ENCODE measurements at regions not wholly inside any gene's neighbourhood (a gene's known extent, or its start where the extent isn't known, plus 50 kb on each side); places are given as distances from the start of the nearest gene placed in this dataset.
"Not testable (repeated sequence)": the region's sequence is repeated elsewhere in the genome, so short reads cannot be mapped to it uniquely, and the experiment has no call there.

DNA sequence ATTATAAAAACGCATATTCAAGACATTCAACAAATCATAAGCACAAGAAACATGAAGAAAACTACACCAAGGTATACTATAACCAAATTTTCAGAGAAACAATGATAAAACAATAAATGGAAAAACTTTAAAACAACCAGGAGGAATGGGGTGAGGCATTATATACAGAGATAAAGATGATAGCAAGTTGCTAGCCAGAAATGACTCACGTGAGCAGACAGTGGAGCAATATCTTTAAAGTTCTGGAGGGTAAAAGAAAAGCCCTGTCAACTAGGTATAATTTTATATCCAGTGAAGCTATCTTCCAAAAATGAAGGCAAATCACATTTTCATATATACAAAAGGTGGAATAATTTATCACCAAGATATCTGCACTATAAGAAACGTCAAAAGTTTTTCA is 97.8 kb upstream of the PCED1B start:
- no peaks in the 10 kb centered on the region for H3K27me3 ChIP-seq (replicated peaks; ENCODE audit: control insufficient read depth, insufficient read depth, low read length, poor library complexity, severe bottlenecking)
- H3K36me3 ChIP-seq (ENCODE audit: control insufficient read depth, insufficient read depth, low read length): no peaks in the 10 kb centered on the region
- no peaks in the 10 kb centered on the region for H3K9me3 ChIP-seq (ENCODE audit: control insufficient read depth, low read length)
- H3K4me3 ChIP-seq (ENCODE audit: insufficient read depth, low read depth, low read length, poor library complexity, severe bottlenecking): no peak overlapping the region
- no peak overlapping the region for H3K27ac ChIP-seq (ENCODE audit: insufficient read depth, low read length, poor library complexity, severe bottlenecking)
- H3K4me1 ChIP-seq (ENCODE audit: control insufficient read depth, insufficient read depth, low read length, poor library complexity, severe bottlenecking): no peaks in the 10 kb centered on the region
- DNase-seq: no peak

DNA sequence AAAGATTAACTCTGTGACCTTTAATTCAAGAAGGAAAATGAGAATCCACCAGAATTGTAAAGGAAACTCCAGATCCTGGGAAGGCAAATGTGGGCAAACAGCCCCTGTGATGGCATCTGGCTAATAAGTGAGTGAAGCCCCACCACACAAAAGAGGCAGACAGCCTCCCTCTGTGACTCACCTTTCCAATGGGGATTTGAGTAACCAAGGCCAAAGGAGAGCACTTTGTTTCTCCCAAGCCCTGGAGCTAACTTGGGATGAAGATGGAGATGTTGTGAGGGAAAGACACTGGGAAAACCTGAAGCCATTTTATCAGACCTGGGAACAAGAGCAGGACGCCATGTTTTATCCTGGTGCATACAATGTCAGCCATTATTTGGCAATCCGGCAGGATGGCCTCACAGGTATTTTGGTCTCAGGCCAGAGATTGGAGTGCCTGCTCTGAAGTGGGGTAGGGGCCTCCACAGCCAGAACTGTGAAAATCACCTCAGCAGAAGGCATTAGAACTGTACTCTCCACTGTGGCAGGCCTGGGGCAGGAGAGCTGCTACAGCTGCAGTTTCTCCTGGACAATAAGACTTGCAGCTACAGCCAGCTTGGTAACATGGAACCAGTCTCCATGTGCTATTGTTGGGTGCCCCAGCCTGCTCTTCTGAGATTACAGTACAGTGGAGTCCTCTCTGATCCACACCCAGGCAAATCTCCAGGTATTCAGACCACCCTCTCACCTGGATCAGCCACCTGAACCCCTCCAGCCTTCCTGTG is 96.6 kb upstream of the PCED1B start:
- Histone ChIP-seq H3K27me3 (replicated peaks; ENCODE audit: control insufficient read depth, insufficient read depth, low read length, poor library complexity, severe bottlenecking) (no peaks in the 10 kb centered on the region), H3K9me3 (ENCODE audit: control insufficient read depth, low read length) (no peaks in the 10 kb centered on the region), H3K4me3 (ENCODE audit: insufficient read depth, low read depth, low read length, poor library complexity, severe bottlenecking) (no peak overlapping the region), H3K27ac (ENCODE audit: insufficient read depth, low read length, poor library complexity, severe bottlenecking) (no peak overlapping the region), H3K4me1 (ENCODE audit: control insufficient read depth, insufficient read depth, low read length, poor library complexity, severe bottlenecking) (no peaks in the 10 kb centered on the region), H3K36me3 (ENCODE audit: control insufficient read depth, insufficient read depth, low read length) (no peaks in the 10 kb centered on the region)
- no peak for DNase-seq

DNA sequence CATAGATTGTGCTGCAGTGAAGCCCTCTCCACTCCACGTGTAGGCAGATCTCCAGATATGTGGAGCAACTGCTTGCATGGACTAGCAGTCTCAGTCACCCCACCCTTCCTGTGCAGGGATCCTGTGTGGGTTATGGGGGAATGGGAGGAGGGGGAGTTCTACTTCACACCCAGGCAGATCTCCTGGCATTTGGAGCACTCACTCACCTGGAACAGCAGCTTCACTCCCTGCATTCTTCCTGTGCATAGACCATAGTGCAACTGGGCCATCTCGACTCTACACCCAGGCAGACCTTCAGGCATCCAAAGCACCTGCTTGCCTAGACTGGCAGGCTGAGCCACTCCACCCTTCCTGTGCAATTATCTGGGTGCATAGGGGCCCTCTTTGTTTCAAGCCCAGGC is 96.0 kb upstream of the PCED1B start:
- Histone ChIP-seq H3K9me3 (ENCODE audit: control insufficient read depth, low read length) (no peaks in the 10 kb centered on the region), H3K27ac (ENCODE audit: insufficient read depth, low read length, poor library complexity, severe bottlenecking) (no peak overlapping the region), H3K4me1 (ENCODE audit: control insufficient read depth, insufficient read depth, low read length, poor library complexity, severe bottlenecking) (no peaks in the 10 kb centered on the region), H3K36me3 (ENCODE audit: control insufficient read depth, insufficient read depth, low read length) (no peaks in the 10 kb centered on the region), H3K4me3 (ENCODE audit: insufficient read depth, low read depth, low read length, poor library complexity, severe bottlenecking) (no peak overlapping the region), H3K27me3 (replicated peaks; ENCODE audit: control insufficient read depth, insufficient read depth, low read length, poor library complexity, severe bottlenecking) (no peaks in the 10 kb centered on the region)
- no peak for DNase-seq

DNA sequence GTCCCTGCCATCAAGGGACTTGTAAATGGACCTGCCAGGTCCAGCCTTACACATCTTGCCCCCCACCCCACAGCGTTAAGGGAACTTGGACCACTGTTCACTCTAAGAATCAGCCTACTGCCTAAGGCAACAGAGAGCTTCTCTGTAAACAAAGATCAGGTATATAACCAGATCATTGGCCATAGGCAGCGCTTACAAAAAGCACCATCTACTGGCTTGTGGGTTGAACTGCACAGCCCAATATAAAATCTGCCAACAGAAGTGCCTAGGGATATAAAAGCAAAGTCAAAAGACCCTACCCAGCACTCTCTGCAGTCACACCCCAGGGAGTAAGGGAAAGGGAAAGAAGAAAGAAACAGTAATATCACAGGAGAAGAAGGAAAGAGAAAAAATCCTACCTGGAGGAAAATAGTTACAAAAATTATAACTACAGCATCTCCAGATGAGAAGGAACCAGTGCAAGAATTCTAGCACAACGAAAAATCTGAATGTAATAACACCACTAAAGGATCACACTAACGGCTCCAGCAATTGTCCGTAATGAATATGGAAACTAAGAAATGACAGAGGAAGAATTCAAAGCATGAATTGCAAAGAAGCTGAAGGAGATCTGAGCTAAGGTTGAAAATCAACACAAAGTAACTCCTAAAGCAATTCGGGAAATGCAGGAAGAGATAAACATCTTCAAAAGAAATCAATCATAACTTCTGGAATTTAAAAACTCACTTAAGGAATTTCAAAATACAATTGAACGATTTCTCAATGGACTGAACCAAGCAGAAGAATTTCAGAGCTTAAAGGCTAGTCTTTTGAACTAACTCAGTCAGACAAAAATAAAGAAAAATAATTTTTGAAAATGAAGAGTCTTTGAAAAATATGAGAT is 95.2 kb upstream of the PCED1B start:
- Histone ChIP-seq H3K27me3 (replicated peaks; ENCODE audit: control insufficient read depth, insufficient read depth, low read length, poor library complexity, severe bottlenecking) (no peaks in the 10 kb centered on the region), H3K27ac (ENCODE audit: insufficient read depth, low read length, poor library complexity, severe bottlenecking) (no peak overlapping the region), H3K4me1 (ENCODE audit: control insufficient read depth, insufficient read depth, low read length, poor library complexity, severe bottlenecking) (no peaks in the 10 kb centered on the region), H3K9me3 (ENCODE audit: control insufficient read depth, low read length) (no peaks in the 10 kb centered on the region), H3K36me3 (ENCODE audit: control insufficient read depth, insufficient read depth, low read length) (no peaks in the 10 kb centered on the region), H3K4me3 (ENCODE audit: insufficient read depth, low read depth, low read length, poor library complexity, severe bottlenecking) (no peak overlapping the region)
- DNase-seq: peak in 1 of 3 donors; percentile 7

DNA sequence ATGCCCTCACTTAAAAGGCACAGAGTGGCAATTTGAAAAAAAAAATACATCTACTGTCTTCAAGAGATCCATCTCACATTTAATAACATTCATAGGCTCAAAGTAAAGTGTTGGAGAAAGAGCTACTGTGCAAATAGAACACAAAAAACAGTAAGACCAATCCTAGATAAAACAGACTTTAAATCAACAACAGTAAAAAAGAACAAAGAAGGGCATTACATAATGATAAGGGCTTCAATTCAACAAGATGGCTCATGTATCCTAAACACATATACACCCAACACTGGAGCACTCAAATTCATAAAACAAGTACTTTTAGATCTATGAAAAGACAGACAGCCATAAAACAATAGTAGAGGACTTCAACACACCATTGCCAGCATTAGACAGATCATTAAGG is 93.6 kb upstream of the PCED1B start:
- DNase-seq: no peak
- Histone ChIP-seq H3K36me3 (ENCODE audit: control insufficient read depth, insufficient read depth, low read length) (no peaks in the 10 kb centered on the region), H3K4me3 (ENCODE audit: insufficient read depth, low read depth, low read length, poor library complexity, severe bottlenecking) (no peak overlapping the region), H3K9me3 (ENCODE audit: control insufficient read depth, low read length) (no peaks in the 10 kb centered on the region), H3K27me3 (replicated peaks; ENCODE audit: control insufficient read depth, insufficient read depth, low read length, poor library complexity, severe bottlenecking) (no peaks in the 10 kb centered on the region), H3K4me1 (ENCODE audit: control insufficient read depth, insufficient read depth, low read length, poor library complexity, severe bottlenecking) (no peaks in the 10 kb centered on the region), H3K27ac (ENCODE audit: insufficient read depth, low read length, poor library complexity, severe bottlenecking) (no peak overlapping the region)

DNA sequence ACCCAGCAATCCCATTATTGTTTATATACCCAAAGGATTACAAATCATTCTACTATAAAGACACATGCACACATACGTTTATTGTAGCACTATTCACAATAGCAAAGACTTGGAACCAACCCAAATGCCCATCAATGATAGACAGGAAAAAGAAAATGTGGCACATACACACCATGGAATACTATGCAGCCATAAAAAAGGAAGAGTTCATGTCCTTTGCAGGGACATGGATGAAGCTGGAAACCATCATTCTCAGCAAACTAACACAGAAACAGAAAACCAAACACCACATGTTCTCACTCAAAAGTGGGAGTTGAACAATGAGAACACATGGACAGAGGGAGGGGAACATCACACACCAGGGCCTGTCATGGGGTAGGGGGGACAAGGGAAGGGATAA is 91.3 kb upstream of the PCED1B start:
- H3K4me3 ChIP-seq (ENCODE audit: insufficient read depth, low read depth, low read length, poor library complexity, severe bottlenecking); DNase-seq; H3K27me3 ChIP-seq (replicated peaks; ENCODE audit: control insufficient read depth, insufficient read depth, low read length, poor library complexity, severe bottlenecking); H3K9me3 ChIP-seq (ENCODE audit: control insufficient read depth, low read length); H3K4me1 ChIP-seq (ENCODE audit: control insufficient read depth, insufficient read depth, low read length, poor library complexity, severe bottlenecking); H3K36me3 ChIP-seq (ENCODE audit: control insufficient read depth, insufficient read depth, low read length); H3K27ac ChIP-seq (ENCODE audit: insufficient read depth, low read length, poor library complexity, severe bottlenecking): not testable (repeated sequence)

DNA sequence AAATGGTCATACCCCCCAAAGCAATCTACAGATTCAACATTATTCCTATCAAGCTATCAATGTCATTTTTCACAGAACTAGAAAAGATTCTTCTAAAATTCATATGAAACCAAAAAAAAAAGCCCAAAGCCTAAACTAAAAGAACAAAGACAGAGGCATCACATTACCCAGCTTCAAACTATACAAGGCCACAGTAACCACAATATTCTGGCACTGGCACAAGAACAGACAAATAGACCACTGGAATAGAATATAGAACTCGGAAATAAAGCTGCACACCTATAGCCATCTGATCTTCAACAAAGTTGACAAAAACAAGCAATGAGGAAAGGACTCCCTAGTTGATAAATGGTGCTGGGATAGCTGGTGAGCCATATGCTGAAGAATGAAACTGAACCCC is 89.2 kb upstream of the PCED1B start:
- H3K27me3 ChIP-seq (replicated peaks; ENCODE audit: control insufficient read depth, insufficient read depth, low read length, poor library complexity, severe bottlenecking): no peaks in the 10 kb centered on the region
- DNase-seq: no peak
- no peaks in the 10 kb centered on the region for H3K4me1 ChIP-seq (ENCODE audit: control insufficient read depth, insufficient read depth, low read length, poor library complexity, severe bottlenecking)
- no peaks in the 10 kb centered on the region for H3K9me3 ChIP-seq (ENCODE audit: control insufficient read depth, low read length)
- no peak overlapping the region for H3K27ac ChIP-seq (ENCODE audit: insufficient read depth, low read length, poor library complexity, severe bottlenecking)
- H3K36me3 ChIP-seq (ENCODE audit: control insufficient read depth, insufficient read depth, low read length): no peaks in the 10 kb centered on the region
- no peak overlapping the region for H3K4me3 ChIP-seq (ENCODE audit: insufficient read depth, low read depth, low read length, poor library complexity, severe bottlenecking)

DNA sequence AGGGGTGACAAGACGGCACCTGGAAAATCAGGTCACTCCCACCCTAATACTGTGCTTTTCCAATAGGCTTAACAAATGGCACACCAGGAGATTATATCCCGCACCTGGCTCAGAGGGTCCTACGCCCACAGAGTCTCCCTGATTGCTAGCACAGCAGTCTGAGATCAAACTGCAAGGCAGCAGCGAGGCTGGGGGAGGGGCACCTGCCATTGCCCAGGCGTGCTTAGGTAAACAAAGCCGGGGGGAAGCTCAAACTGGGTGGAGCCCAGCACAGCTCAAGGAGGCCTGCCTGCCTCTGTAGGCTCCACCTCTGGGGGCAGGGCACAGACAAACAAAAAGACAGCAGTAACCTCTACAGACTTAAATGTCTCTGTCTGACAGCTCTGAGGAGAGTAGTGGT is 87.4 kb upstream of the PCED1B start:
- DNase-seq; H3K27me3 ChIP-seq (replicated peaks; ENCODE audit: control insufficient read depth, insufficient read depth, low read length, poor library complexity, severe bottlenecking); H3K27ac ChIP-seq (ENCODE audit: insufficient read depth, low read length, poor library complexity, severe bottlenecking); H3K36me3 ChIP-seq (ENCODE audit: control insufficient read depth, insufficient read depth, low read length); H3K4me1 ChIP-seq (ENCODE audit: control insufficient read depth, insufficient read depth, low read length, poor library complexity, severe bottlenecking); H3K9me3 ChIP-seq (ENCODE audit: control insufficient read depth, low read length); H3K4me3 ChIP-seq (ENCODE audit: insufficient read depth, low read depth, low read length, poor library complexity, severe bottlenecking): not testable (repeated sequence)

DNA sequence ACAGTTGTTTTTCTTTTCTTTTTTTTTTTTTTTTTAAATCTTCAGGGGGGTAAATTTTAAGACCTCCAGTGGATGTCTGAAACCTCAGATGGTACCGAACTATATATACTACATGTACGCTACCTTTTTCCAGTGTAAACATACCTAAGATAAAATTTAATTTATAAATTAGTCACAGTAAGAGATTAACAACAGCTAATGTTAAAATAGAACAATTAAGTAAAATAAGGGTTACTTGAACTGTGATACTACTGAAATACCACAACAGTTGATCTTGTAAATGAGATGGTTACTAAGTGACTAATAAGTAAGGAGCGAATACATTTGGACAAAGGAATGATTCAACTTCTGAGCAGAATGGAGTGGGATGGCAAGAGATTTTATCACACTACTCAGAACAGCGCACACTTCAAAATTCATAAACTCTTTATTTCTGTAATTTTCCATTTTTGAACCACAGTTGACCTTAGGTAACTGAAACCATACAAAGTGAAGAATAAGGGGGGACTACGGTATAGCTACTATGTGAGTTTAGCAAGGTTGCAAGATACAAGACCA is 80.5 kb upstream of the PCED1B start:
- Histone ChIP-seq H3K9me3 (ENCODE audit: control insufficient read depth, low read length) (no peaks in the 10 kb centered on the region), H3K4me3 (ENCODE audit: insufficient read depth, low read depth, low read length, poor library complexity, severe bottlenecking) (no peak overlapping the region), H3K4me1 (ENCODE audit: control insufficient read depth, insufficient read depth, low read length, poor library complexity, severe bottlenecking) (no peaks in the 10 kb centered on the region), H3K27me3 (replicated peaks; ENCODE audit: control insufficient read depth, insufficient read depth, low read length, poor library complexity, severe bottlenecking) (no peaks in the 10 kb centered on the region), H3K36me3 (ENCODE audit: control insufficient read depth, insufficient read depth, low read length) (no peaks in the 10 kb centered on the region), H3K27ac (ENCODE audit: insufficient read depth, low read length, poor library complexity, severe bottlenecking) (no peak overlapping the region)
- DNase-seq: no peak

DNA sequence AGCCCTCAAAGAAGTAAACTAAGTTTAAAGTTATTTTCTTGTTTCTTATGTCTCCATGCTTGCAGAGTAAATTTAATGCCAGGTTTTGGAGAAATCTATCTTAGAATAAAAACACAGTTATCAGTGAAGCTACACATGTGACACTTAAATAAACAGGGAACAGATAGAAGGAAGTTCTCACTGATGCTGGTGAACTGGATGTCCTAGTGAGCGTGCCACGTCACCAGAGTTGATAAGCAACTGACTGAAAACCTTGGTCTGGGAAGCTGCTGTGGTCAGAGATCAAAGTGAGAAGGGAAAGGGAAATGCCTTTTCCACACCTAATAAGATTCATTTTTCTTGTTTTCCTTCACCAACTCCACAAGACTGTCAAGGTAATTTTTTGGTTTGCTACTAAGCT is 74.8 kb upstream of the PCED1B start:
- no peak for DNase-seq
- no peak overlapping the region for H3K27ac ChIP-seq (ENCODE audit: insufficient read depth, low read length, poor library complexity, severe bottlenecking)
- H3K9me3 ChIP-seq (ENCODE audit: control insufficient read depth, low read length): no peaks in the 10 kb centered on the region
- H3K36me3 ChIP-seq (ENCODE audit: control insufficient read depth, insufficient read depth, low read length): no peaks in the 10 kb centered on the region
- no peak overlapping the region for H3K4me3 ChIP-seq (ENCODE audit: insufficient read depth, low read depth, low read length, poor library complexity, severe bottlenecking)
- no peaks in the 10 kb centered on the region for H3K27me3 ChIP-seq (replicated peaks; ENCODE audit: control insufficient read depth, insufficient read depth, low read length, poor library complexity, severe bottlenecking)
- H3K4me1 ChIP-seq (ENCODE audit: control insufficient read depth, insufficient read depth, low read length, poor library complexity, severe bottlenecking): no peaks in the 10 kb centered on the region
